ENCODE measurements at regions not wholly inside any gene's neighbourhood (a gene's known extent, or its start where the extent isn't known, plus 50 kb on each side); places are given as distances from the start of the nearest gene placed in this dataset.

DNA sequence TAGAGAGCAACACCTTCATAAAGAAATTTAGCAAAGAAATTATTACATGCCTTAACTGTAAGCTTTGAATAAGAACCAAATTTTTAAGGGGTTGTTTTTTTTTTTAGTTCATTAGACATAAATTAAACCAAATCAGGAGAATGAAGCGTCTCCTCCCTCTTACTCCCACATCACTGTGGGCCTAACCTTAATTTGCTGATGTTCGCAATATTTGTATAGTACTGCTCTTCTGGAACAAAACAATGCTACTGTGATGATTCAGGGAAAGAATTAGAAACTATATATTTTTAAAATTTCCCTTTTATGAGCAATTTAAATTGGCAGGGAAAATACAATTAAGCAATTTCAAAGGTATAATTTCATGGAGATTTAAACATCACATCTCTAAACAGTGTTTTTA lies 275.0 kb upstream of the C9orf72 start (continued):
- TF ChIP-seq, protein P1, sequence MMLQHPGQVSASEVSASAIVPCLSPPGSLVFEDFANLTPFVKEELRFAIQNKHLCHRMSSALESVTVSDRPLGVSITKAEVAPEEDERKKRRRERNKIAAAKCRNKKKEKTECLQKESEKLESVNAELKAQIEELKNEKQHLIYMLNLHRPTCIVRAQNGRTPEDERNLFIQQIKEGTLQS (IDR thresholded peaks at IDR 0.05) = no peak
- TF ChIP-seq, protein P1 (CRISPR knock-in tag; conservative IDR thresholded peaks at IDR 0.05) = no peak
- no peak for TF ChIP-seq ZNF785 (CRISPR knock-in tag; IDR thresholded peaks at IDR 0.05)
- TF ChIP-seq ILF3 (IDR thresholded peaks at IDR 0.05; ENCODE audit: borderline replicate concordance) = no peak
- no peak for TF ChIP-seq ESRRA (IDR thresholded peaks at IDR 0.05; ENCODE audit: borderline replicate concordance, low read depth)
- TF ChIP-seq ZBTB43 (CRISPR knock-in tag; IDR thresholded peaks at IDR 0.05) = no peak

- ChIA-PET POLR2A (no interaction called here), CTCF (ENCODE audit: low intra/inter-chr PET ratio) (no interaction called here)
- TF ChIP-seq FOXK2 (conservative IDR thresholded peaks at IDR 0.05 in 1 of 2, IDR thresholded peaks at IDR 0.05 in 1 of 2; ENCODE audit: low read depth in 2 of 2) = no peak
- TF ChIP-seq EP400 (IDR thresholded peaks at IDR 0.05) = no peak
- TF ChIP-seq PCBP1 (IDR thresholded peaks at IDR 0.05; ENCODE audit: low read depth, low read length, poor library complexity, severe bottlenecking) = no peak
- no peak for TF ChIP-seq ZNF444 (CRISPR knock-in tag; IDR thresholded peaks at IDR 0.05)
- no peak for TF ChIP-seq MCM7 (IDR thresholded peaks at IDR 0.05)
- no peak for TF ChIP-seq GTF2F1 (IDR thresholded peaks at IDR 0.05; ENCODE audit: low read depth, low read length)
- no peak for TF ChIP-seq DPF2 (IDR thresholded peaks at IDR 0.05)
- no peak for TF ChIP-seq KAT2B (IDR thresholded peaks at IDR 0.05; ENCODE audit: low read depth, low read length)
- no peak for TF ChIP-seq ESRRB (CRISPR knock-in tag; IDR thresholded peaks at IDR 0.05; ENCODE audit: borderline replicate concordance)
- no peak for TF ChIP-seq TEAD2 (tag; IDR thresholded peaks at IDR 0.05)
- TF ChIP-seq HEY1 (CRISPR knock-in tag; IDR thresholded peaks at IDR 0.05; ENCODE audit: borderline replicate concordance) = no peak
- no peak for TF ChIP-seq FOSL1 (tag; conservative IDR thresholded peaks at IDR 0.05)
- TF ChIP-seq, protein P2, sequence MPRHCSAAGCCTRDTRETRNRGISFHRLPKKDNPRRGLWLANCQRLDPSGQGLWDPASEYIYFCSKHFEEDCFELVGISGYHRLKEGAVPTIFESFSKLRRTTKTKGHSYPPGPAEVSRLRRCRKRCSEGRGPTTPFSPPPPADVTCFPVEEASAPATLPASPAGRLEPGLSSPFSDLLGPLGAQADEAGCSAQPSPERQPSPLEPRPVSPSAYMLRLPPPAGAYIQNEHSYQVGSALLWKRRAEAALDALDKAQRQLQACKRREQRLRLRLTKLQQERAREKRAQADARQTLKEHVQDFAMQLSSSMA (CRISPR knock-in tag; IDR thresholded peaks at IDR 0.05) = no peak
- TF ChIP-seq ZNF668 (CRISPR knock-in tag; IDR thresholded peaks at IDR 0.05) = no peak
- intact Hi-C loops (cut with micrococcal nuclease) = no loop called here
- H3K9ac ChIP-seq (ENCODE audit: insufficient read depth in 1 of 2, low read depth in 2 of 2, low read length in 2 of 2) = no peak overlapping the region
- no peaks in the 10 kb centered on the region for H3K4me1 ChIP-seq (replicated peaks in 1 of 2; ENCODE audit: control insufficient read depth in 2 of 2, insufficient read depth in 2 of 2, low read length in 2 of 2)
- in situ Hi-C loops (cut with MboI) = no loop called here
- H3K27me3 ChIP-seq (ENCODE audit: control insufficient read depth in 2 of 2, insufficient read depth in 2 of 2, low read length in 2 of 2) = no peaks in the 10 kb centered on the region
- H4K20me1 ChIP-seq (replicated peaks; ENCODE audit: control insufficient read depth, insufficient read depth, low read length) = no peaks in the 10 kb centered on the region
- no peaks in the 10 kb centered on the region for H3K9me1 ChIP-seq (ENCODE audit: control insufficient read depth, insufficient read depth, low read length)
- H3K79me2 ChIP-seq (ENCODE audit: control insufficient read depth, insufficient read depth, low read length) = no peaks in the 10 kb centered on the region
- H3K27ac ChIP-seq (ENCODE audit: extremely low read depth, low read depth, low read length) = no peak overlapping the region
- no TSS peak for BruUV-seq (replicated peaks)
- H3K9me3 ChIP-seq (replicated peaks; ENCODE audit: control insufficient read depth, insufficient read depth, low read depth, low read length) = no peaks in the 10 kb centered on the region
- H2AFZ ChIP-seq (ENCODE audit: low read depth, low read length) = no peak overlapping the region
- FAIRE-seq (no peak), ATAC-seq (no peak), DNase-seq (ENCODE audit: extremely low read depth in 1 of 4, low spot score in 3 of 4) (no peak)
- H3K4me3 ChIP-seq = no peak overlapping the region
- no peak overlapping the region for H3K4me2 ChIP-seq (ENCODE audit: insufficient read depth, low read length)
- H3K36me3 ChIP-seq (ENCODE audit: control insufficient read depth, insufficient read depth, low read length) = no peaks in the 10 kb centered on the region
- 0% methylated on average over 1 of the region's 1 CpG for WGBS (ENCODE audit: insufficient coverage, low coverage, missing lambda C conversion rate)
These were observed 278.6 kb upstream of the C9orf72 start for GRCh38 chr9:27851858-27852257.

All from K562 (cell line).